Activated T-cell treated with anti-CD3 and anti-CD28 coated beads, Interleukin-2, amount 50 U/mL, for 72 hours (primary cell): ENCODE measurements at regions not wholly inside any gene's neighbourhood (a gene's known extent, or its start where the extent isn't known, plus 50 kb on each side); places are given as distances from the start of the nearest gene placed in this dataset.
A peak's percentile ranks its signal among the peaks of the same experiment; 100 is the strongest.

ENCODE experiments used
- ATAC-seq, 2 donors: fragments of 150-1000 bp; cut with Tn5 transposase; replicated peaks in 1 of 2; 2 replicates each; pipeline ENCODE4 v1.10.0; 2021; ENCODE audit warnings: moderate library complexity in 2 of 2, mild to moderate bottlenecking in 1 of 2
- DNase-seq, 2 donors: peaks; one replicate each; pipeline ENCODE4 v3.0.0; 2021 to 2022; ENCODE audit warnings: mixed read lengths in 1 of 2
- H3K27ac Mint-ChIP-seq: one replicate; pipeline ENCODE4 v1.8.0; 2022; ENCODE audit warnings: mild to moderate bottlenecking, moderate library complexity, mixed read lengths
- H3K27me3 Mint-ChIP-seq: one replicate; pipeline ENCODE4 v1.8.0; 2022; ENCODE audit warnings: low read depth, mixed read lengths
- H3K36me3 Mint-ChIP-seq, 2 donors: one replicate each; pipeline ENCODE4 v1.8.0; 2022; ENCODE audit warnings: mixed read lengths in 2 of 2, mild to moderate bottlenecking in 1 of 2; ENCODE audit not compliant: insufficient read depth in 2 of 2
- H3K4me1 Mint-ChIP-seq: one replicate; pipeline ENCODE4 v1.8.0; 2022; ENCODE audit warnings: low read depth, mixed read lengths
- H3K4me3 Mint-ChIP-seq, 2 donors: one replicate each; pipeline ENCODE4 v1.8.0; 2022; ENCODE audit warnings: mild to moderate bottlenecking in 2 of 2, mixed read lengths in 2 of 2, moderate library complexity in 2 of 2
- H3K9me3 Mint-ChIP-seq, 2 donors: one replicate each; pipeline ENCODE4 v1.8.0; 2022; ENCODE audit warnings: mixed read lengths in 2 of 2

- Mint-ChIP-seq H3K4me3 (no peak overlapping the region), H3K36me3 (no peaks in the 10 kb centered on the region), H3K9me3 (no peaks in the 10 kb centered on the region), H3K4me1 (no peaks in the 10 kb centered on the region), H3K27me3 (peaks cover 27% of the 10 kb centered on the region), H3K27ac (no peak overlapping the region)
- ATAC-seq, result no peak
- no peak for DNase-seq
Observed at GRCh38 chr2:198390670-198391069, 586.3 kb downstream of the PLCL1 start.

- H3K27ac Mint-ChIP-seq, result no peak overlapping the region
- ATAC-seq (no peak), DNase-seq (no peak)
- no peaks in the 10 kb centered on the region for H3K9me3 Mint-ChIP-seq
- no peaks in the 10 kb centered on the region for H3K36me3 Mint-ChIP-seq
- peaks cover 9% of the 10 kb centered on the region for H3K4me1 Mint-ChIP-seq
- no peak overlapping the region for H3K4me3 Mint-ChIP-seq
- peaks cover 25% of the 10 kb centered on the region for H3K27me3 Mint-ChIP-seq
Observed at GRCh38 chr2:198387677-198388076, 583.3 kb downstream of the PLCL1 start.

DNA sequence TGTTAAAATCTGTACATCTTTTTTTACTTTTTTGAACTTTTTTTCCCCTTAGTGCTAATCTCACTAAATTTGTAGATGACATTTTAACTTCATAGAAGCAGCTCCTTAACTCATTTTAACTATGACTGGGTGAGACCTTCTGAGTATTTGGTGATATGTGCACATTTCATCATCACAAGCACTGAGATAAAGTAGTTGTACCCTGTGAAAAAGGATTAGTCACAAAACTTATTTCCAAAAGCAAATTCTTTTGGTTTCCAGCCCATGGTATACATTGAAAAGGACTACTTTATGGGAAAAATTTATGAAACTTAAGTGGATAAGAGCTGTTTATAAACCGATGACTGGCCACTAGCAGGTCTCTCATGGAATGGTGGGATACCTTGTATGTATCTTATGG lies 581.5 kb downstream of the PLCL1 start:
- Mint-ChIP-seq H3K9me3 (no peaks in the 10 kb centered on the region), H3K36me3 (no peaks in the 10 kb centered on the region), H3K4me1 (peaks cover 9% of the 10 kb centered on the region), H3K27me3 (peaks cover 38% of the 10 kb centered on the region), H3K27ac (no peak overlapping the region), H3K4me3 (no peak overlapping the region)
- ATAC-seq (no peak), DNase-seq (no peak)

DNA sequence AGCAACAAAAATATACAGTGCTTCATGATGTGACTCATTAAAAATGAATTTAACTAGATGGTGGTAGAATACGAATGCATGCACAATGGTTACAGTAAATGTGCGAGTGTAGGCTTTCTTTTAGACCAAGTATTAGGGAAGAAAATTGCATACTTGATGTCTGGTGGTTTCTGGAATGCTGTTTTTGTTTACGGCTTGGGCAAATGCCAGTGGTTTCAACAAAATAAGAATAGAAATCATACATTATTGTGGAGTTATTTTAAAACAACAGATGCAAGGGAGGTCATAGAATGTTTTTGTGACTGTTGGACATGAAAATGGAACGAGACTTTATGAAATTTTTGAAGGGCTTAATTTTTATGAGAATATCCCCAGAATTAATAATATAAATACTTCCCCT lies 580.9 kb downstream of the PLCL1 start:
- Mint-ChIP-seq H3K36me3 (no peaks in the 10 kb centered on the region), H3K27me3 (peaks cover 44% of the 10 kb centered on the region), H3K9me3 (no peaks in the 10 kb centered on the region), H3K27ac (no peak overlapping the region), H3K4me1 (peaks cover 9% of the 10 kb centered on the region), H3K4me3 (no peak overlapping the region)
- DNase-seq (no peak), ATAC-seq (no peak)

GRCh38 chr2:198383392-198383791 lies 579.0 kb downstream of the PLCL1 start:
- H3K9me3 Mint-ChIP-seq, result no peaks in the 10 kb centered on the region
- DNase-seq (no peak), ATAC-seq (peak; percentile 40 to 58)
- no peak overlapping the region for H3K27ac Mint-ChIP-seq
- no peak overlapping the region for H3K4me3 Mint-ChIP-seq
- H3K27me3 Mint-ChIP-seq, result peaks cover 42% of the 10 kb centered on the region
- peaks cover 9% of the 10 kb centered on the region for H3K4me1 Mint-ChIP-seq
- H3K36me3 Mint-ChIP-seq, result no peaks in the 10 kb centered on the region

DNA sequence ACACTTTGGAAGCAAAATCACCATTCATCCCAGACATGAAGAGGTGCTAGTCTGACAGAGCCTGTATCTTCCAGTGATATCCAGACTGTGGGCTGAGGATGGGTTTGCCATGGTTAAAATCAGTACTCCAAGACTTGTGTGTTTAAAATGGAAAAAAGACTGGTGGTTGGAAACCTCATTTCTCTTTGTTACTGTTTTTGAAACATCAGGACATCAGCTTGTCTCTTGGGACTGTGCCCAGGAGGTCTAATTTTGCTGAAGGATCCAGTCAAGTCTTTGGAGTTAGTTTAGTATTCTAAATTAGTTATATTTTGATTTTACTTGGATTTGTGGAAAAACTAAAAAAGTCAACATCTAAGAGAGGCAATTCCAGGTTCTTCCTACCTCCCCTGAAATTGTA lies 578.4 kb downstream of the PLCL1 start:
- peaks cover 42% of the 10 kb centered on the region for H3K27me3 Mint-ChIP-seq
- ATAC-seq, result no peak

GRCh38 chr2:198376677-198377076 lies 572.3 kb downstream of the PLCL1 start:
- Mint-ChIP-seq H3K4me3 (no peak overlapping the region), H3K36me3 (no peaks in the 10 kb centered on the region), H3K27ac (no peak overlapping the region), H3K9me3 (no peaks in the 10 kb centered on the region), H3K27me3 (peaks cover 31% of the 10 kb centered on the region), H3K4me1 (no peaks in the 10 kb centered on the region)
- DNase-seq, result no peak
- no peak for ATAC-seq

More for the DNA sequence above, 578.4 kb downstream of the PLCL1 start:
- H3K27ac Mint-ChIP-seq, result no peak overlapping the region
- H3K4me3 Mint-ChIP-seq, result no peak overlapping the region
- no peak for DNase-seq
- peaks cover 9% of the 10 kb centered on the region for H3K4me1 Mint-ChIP-seq
- H3K9me3 Mint-ChIP-seq, result no peaks in the 10 kb centered on the region
- H3K36me3 Mint-ChIP-seq, result no peaks in the 10 kb centered on the region

- H3K4me3 Mint-ChIP-seq, result no peak overlapping the region
- no peak overlapping the region for H3K27ac Mint-ChIP-seq
- H3K4me1 Mint-ChIP-seq, result no peaks in the 10 kb centered on the region
- ATAC-seq (no peak), DNase-seq (no peak)
- no peaks in the 10 kb centered on the region for H3K9me3 Mint-ChIP-seq
- no peaks in the 10 kb centered on the region for H3K36me3 Mint-ChIP-seq
- H3K27me3 Mint-ChIP-seq, result peaks cover 24% of the 10 kb centered on the region
Observed at GRCh38 chr2:198375083-198375410, 570.7 kb downstream of the PLCL1 start.

GRCh38 chr2:198374375-198375082 lies 570.1 kb downstream of the PLCL1 start:
- DNase-seq (peak; percentile 31 to 42), ATAC-seq (no peak)
- Mint-ChIP-seq H3K36me3 (no peaks in the 10 kb centered on the region), H3K27ac (no peak overlapping the region), H3K9me3 (no peaks in the 10 kb centered on the region), H3K4me3 (no peak overlapping the region), H3K4me1 (no peaks in the 10 kb centered on the region), H3K27me3 (peaks cover 23% of the 10 kb centered on the region)

- ATAC-seq (peak in 1 of 2 donors; percentile 50), DNase-seq (no peak)
- H3K27me3 Mint-ChIP-seq, result peaks cover 17% of the 10 kb centered on the region
- no peaks in the 10 kb centered on the region for H3K4me1 Mint-ChIP-seq
- H3K36me3 Mint-ChIP-seq, result no peaks in the 10 kb centered on the region
- no peak overlapping the region for H3K27ac Mint-ChIP-seq
- no peaks in the 10 kb centered on the region for H3K9me3 Mint-ChIP-seq
- H3K4me3 Mint-ChIP-seq, result peak overlapping the region in 1 of 2 donors; percentile 49
Observed at GRCh38 chr2:198371921-198372543, 567.6 kb downstream of the PLCL1 start.

- Mint-ChIP-seq H3K9me3 (no peaks in the 10 kb centered on the region), H3K36me3 (no peaks in the 10 kb centered on the region), H3K27ac (no peak overlapping the region), H3K4me3 (peak overlapping the region in 1 of 2 donors; percentile 49), H3K4me1 (no peaks in the 10 kb centered on the region), H3K27me3 (peaks cover 17% of the 10 kb centered on the region)
- ATAC-seq, result no peak
- DNase-seq, result no peak
Observed at GRCh38 chr2:198371329-198371728, 566.9 kb downstream of the PLCL1 start.

DNA sequence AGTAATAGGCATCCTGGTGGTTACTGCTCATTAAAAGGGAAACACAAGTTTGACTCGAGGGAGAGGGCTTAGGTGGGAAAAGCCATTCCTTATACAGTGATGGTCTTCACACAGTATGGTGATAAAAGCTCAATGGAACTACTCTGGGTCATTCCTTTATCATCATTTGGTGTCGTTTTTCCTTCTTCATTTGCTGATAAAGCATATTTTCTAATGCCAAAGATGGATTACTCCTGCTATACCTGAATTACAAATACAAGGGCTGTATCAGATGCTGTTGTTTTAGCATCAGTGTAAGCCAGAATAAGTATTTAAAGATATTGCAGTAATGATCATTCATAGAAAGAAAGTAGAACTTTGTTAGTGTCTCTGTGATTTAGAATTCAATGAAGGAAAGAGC lies 563.7 kb downstream of the PLCL1 start:
- no peak for DNase-seq
- peaks cover 6% of the 10 kb centered on the region for H3K27me3 Mint-ChIP-seq
- H3K27ac Mint-ChIP-seq, result no peak overlapping the region
- ATAC-seq, result no peak
- H3K4me3 Mint-ChIP-seq, result no peak overlapping the region
- no peaks in the 10 kb centered on the region for H3K9me3 Mint-ChIP-seq
- H3K36me3 Mint-ChIP-seq, result no peaks in the 10 kb centered on the region
- no peaks in the 10 kb centered on the region for H3K4me1 Mint-ChIP-seq

GRCh38 chr2:198362740-198363139 lies 558.3 kb downstream of the PLCL1 start:
- no peaks in the 10 kb centered on the region for H3K4me1 Mint-ChIP-seq
- H3K27ac Mint-ChIP-seq, result no peak overlapping the region
- ATAC-seq (no peak), DNase-seq (no peak)
- no peaks in the 10 kb centered on the region for H3K36me3 Mint-ChIP-seq
- no peaks in the 10 kb centered on the region for H3K9me3 Mint-ChIP-seq
- H3K4me3 Mint-ChIP-seq, result no peak overlapping the region
- H3K27me3 Mint-ChIP-seq, result peaks cover 5% of the 10 kb centered on the region

- Mint-ChIP-seq H3K27me3 (peaks cover 5% of the 10 kb centered on the region), H3K4me3 (no peak overlapping the region), H3K27ac (no peak overlapping the region), H3K4me1 (no peaks in the 10 kb centered on the region), H3K36me3 (no peaks in the 10 kb centered on the region), H3K9me3 (no peaks in the 10 kb centered on the region)
- DNase-seq (no peak), ATAC-seq (no peak)
Observed at GRCh38 chr2:198359308-198359707, 554.9 kb downstream of the PLCL1 start.
